ENCODE measurements at regions not wholly inside any gene's neighbourhood (a gene's known extent, or its start where the extent isn't known, plus 50 kb on each side); places are given as distances from the start of the nearest gene placed in this dataset.

- DNase-seq (no peak), ATAC-seq (replicated peaks in 1 of 4) (no peak)
- H3K9me3 Mint-ChIP-seq, result peaks cover 7 to 25% (median 14%) of the 10 kb centered on the region in 3 donors
- ChIA-PET POLR2A (no interaction called here), CTCF (no interaction called here)
- Histone ChIP-seq H3K27ac (ENCODE audit: low read length) (no peak overlapping the region), H3K4me1 (ENCODE audit: control insufficient read depth in 1 of 2, extremely low read depth in 1 of 2, insufficient read depth in 2 of 2, low read length in 2 of 2) (no peaks in the 10 kb centered on the region), H3K27me3 (replicated peaks in 1 of 2; ENCODE audit: control insufficient read depth in 2 of 2, extremely low read depth in 1 of 2, insufficient read depth in 2 of 2, low read length in 1 of 2) (no peaks in the 10 kb centered on the region), H3K9me3 (no peaks in the 10 kb centered on the region), H3K4me3 (ENCODE audit: control insufficient read depth in 1 of 2, extremely low read depth in 1 of 2, low read length in 1 of 2) (no peak overlapping the region), H3K36me3 (ENCODE audit: control insufficient read depth in 2 of 2, extremely low read depth in 1 of 2, insufficient read depth in 1 of 2, low read length in 1 of 2) (no peaks in the 10 kb centered on the region)
- H3K27me3 Mint-ChIP-seq, result no peaks in the 10 kb centered on the region
- H3K4me3 Mint-ChIP-seq, result no peak overlapping the region
- no peak overlapping the region for H3K27ac Mint-ChIP-seq
- no peaks in the 10 kb centered on the region for H3K4me1 Mint-ChIP-seq
- no peaks in the 10 kb centered on the region for H3K36me3 Mint-ChIP-seq
Measured at GRCh38 chr3:167188592-167188991, 191.5 kb downstream of the ZBBX start.

GRCh38 chr3:167187221-167187620, 192.9 kb downstream of the ZBBX start:
- Histone ChIP-seq H3K9me3 (no peaks in the 10 kb centered on the region), H3K36me3 (ENCODE audit: control insufficient read depth in 2 of 2, extremely low read depth in 1 of 2, insufficient read depth in 1 of 2, low read length in 1 of 2) (no peaks in the 10 kb centered on the region), H3K27ac (ENCODE audit: low read length) (no peak overlapping the region), H3K4me3 (ENCODE audit: control insufficient read depth in 1 of 2, extremely low read depth in 1 of 2, low read length in 1 of 2) (no peak overlapping the region), H3K4me1 (ENCODE audit: control insufficient read depth in 1 of 2, extremely low read depth in 1 of 2, insufficient read depth in 2 of 2, low read length in 2 of 2) (no peaks in the 10 kb centered on the region), H3K27me3 (replicated peaks in 1 of 2; ENCODE audit: control insufficient read depth in 2 of 2, extremely low read depth in 1 of 2, insufficient read depth in 2 of 2, low read length in 1 of 2) (no peaks in the 10 kb centered on the region)
- ATAC-seq (replicated peaks in 1 of 4), result no peak
- Mint-ChIP-seq H3K4me1 (no peaks in the 10 kb centered on the region), H3K27me3 (no peaks in the 10 kb centered on the region), H3K9me3 (peaks cover 4 to 13% (median 8%) of the 10 kb centered on the region in 3 donors), H3K27ac (no peak overlapping the region), H3K36me3 (no peaks in the 10 kb centered on the region), H3K4me3 (no peak overlapping the region)
- CTCF ChIA-PET, result interaction anchor here in 1 of 2 donors (0.6 kb wide), 1 partner anchor 14 kb away, joined by 5 read pairs; no protein-coding TSS in a partner anchor
- no peak for DNase-seq
- POLR2A ChIA-PET, result interaction anchor here in 1 of 2 donors (0.6 kb wide), 1 partner anchor 60 kb away, joined by 3 read pairs; no protein-coding TSS in a partner anchor
- no CpG with 5 or more reads among the region's 2 CpGs for WGBS (ENCODE audit: insufficient coverage)

GRCh38 chr3:167184511-167184910, 195.6 kb downstream of the ZBBX start:
- ChIA-PET POLR2A (no interaction called here), CTCF (no interaction called here)
- H3K4me1 Mint-ChIP-seq, result no peaks in the 10 kb centered on the region
- H3K9me3 Mint-ChIP-seq, result peaks cover 0 to 12% (median 7%) of the 10 kb centered on the region in 3 donors
- ATAC-seq (replicated peaks in 1 of 4) (no peak), DNase-seq (no peak)
- H3K4me3 Mint-ChIP-seq, result no peak overlapping the region
- H3K4me3 ChIP-seq (ENCODE audit: control insufficient read depth in 1 of 2, extremely low read depth in 1 of 2, low read length in 1 of 2), result no peak overlapping the region
- 80% methylated on average over 1 of the region's 3 CpGs for WGBS (ENCODE audit: insufficient coverage)
- H3K9me3 ChIP-seq, result no peaks in the 10 kb centered on the region
- no peak overlapping the region for H3K27ac Mint-ChIP-seq
- no peaks in the 10 kb centered on the region for H3K27me3 ChIP-seq (replicated peaks in 1 of 2; ENCODE audit: control insufficient read depth in 2 of 2, extremely low read depth in 1 of 2, insufficient read depth in 2 of 2, low read length in 1 of 2)
- H3K27me3 Mint-ChIP-seq, result no peaks in the 10 kb centered on the region
- no peaks in the 10 kb centered on the region for H3K4me1 ChIP-seq (ENCODE audit: control insufficient read depth in 1 of 2, extremely low read depth in 1 of 2, insufficient read depth in 2 of 2, low read length in 2 of 2)
- H3K36me3 Mint-ChIP-seq, result no peaks in the 10 kb centered on the region
- no peak overlapping the region for H3K27ac ChIP-seq (ENCODE audit: low read length)
- H3K36me3 ChIP-seq (ENCODE audit: control insufficient read depth in 2 of 2, extremely low read depth in 1 of 2, insufficient read depth in 1 of 2, low read length in 1 of 2), result no peaks in the 10 kb centered on the region

DNA sequence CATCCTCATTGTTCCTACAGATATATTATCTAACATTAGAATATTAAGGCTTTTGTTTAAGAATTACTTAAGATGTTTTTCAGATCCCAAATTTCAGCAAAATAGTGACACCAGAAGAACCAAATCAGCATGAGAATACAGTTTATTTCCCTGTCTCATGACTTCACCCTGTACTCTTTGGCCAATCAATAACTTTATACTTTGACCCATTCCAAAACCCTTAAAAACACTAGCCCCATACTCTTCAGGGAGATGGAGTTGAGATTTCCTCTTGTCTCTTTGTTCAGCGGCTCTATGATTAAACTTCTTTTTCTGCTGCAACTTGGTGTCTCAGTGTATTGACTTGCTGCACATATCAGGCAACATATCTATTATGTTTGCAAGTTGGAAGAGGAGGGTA, 207.7 kb downstream of the ZBBX start:
- no peak overlapping the region for H3K27ac ChIP-seq (ENCODE audit: low read length)
- no peaks in the 10 kb centered on the region for H3K9me3 ChIP-seq
- H3K9me3 Mint-ChIP-seq, result peaks cover 15 to 19% (median 17%) of the 10 kb centered on the region in 3 donors
- H3K4me1 ChIP-seq (ENCODE audit: control insufficient read depth in 1 of 2, extremely low read depth in 1 of 2, insufficient read depth in 2 of 2, low read length in 2 of 2), result no peaks in the 10 kb centered on the region
- no CpG with 5 or more reads among the region's 1 CpG for WGBS (ENCODE audit: insufficient coverage)
- H3K36me3 Mint-ChIP-seq, result no peaks in the 10 kb centered on the region
- no peak overlapping the region for H3K27ac Mint-ChIP-seq
- ChIA-PET POLR2A (no interaction called here), CTCF (no interaction called here)
- ATAC-seq (replicated peaks in 1 of 4) (no peak), DNase-seq (no peak)
- H3K4me3 ChIP-seq (ENCODE audit: control insufficient read depth in 1 of 2, extremely low read depth in 1 of 2, low read length in 1 of 2), result no peak overlapping the region
- H3K36me3 ChIP-seq (ENCODE audit: control insufficient read depth in 2 of 2, extremely low read depth in 1 of 2, insufficient read depth in 1 of 2, low read length in 1 of 2), result no peaks in the 10 kb centered on the region
- H3K4me3 Mint-ChIP-seq, result no peak overlapping the region
- no peaks in the 10 kb centered on the region for H3K4me1 Mint-ChIP-seq
- no peaks in the 10 kb centered on the region for H3K27me3 Mint-ChIP-seq
- H3K27me3 ChIP-seq (replicated peaks in 1 of 2; ENCODE audit: control insufficient read depth in 2 of 2, extremely low read depth in 1 of 2, insufficient read depth in 2 of 2, low read length in 1 of 2), result no peaks in the 10 kb centered on the region

DNA sequence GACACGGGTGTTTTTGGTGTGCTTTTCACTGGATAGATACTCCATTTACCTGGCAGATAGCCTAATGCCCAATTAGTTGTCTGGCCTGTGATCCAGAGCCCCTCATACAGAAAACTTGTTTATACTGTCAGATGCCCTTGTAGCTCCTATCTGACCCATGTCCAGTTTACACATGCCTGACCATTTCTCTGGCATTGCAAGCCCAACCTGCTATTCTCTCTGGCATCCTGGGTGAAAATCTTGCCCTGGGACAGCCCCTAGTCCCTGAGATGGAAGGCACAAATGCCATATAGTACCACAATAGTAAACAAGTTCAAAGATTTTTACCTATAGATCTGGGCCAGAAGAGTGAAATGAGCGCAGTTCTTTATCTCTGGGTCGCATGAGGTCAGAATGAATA, 212.6 kb downstream of the ZBBX start:
- no peaks in the 10 kb centered on the region for H3K9me3 ChIP-seq
- H3K4me3 Mint-ChIP-seq, result no peak overlapping the region
- H3K4me1 Mint-ChIP-seq, result no peaks in the 10 kb centered on the region
- no peaks in the 10 kb centered on the region for H3K27me3 ChIP-seq (replicated peaks in 1 of 2; ENCODE audit: control insufficient read depth in 2 of 2, extremely low read depth in 1 of 2, insufficient read depth in 2 of 2, low read length in 1 of 2)
- no peak overlapping the region for H3K4me3 ChIP-seq (ENCODE audit: control insufficient read depth in 1 of 2, extremely low read depth in 1 of 2, low read length in 1 of 2)
- H3K4me1 ChIP-seq (ENCODE audit: control insufficient read depth in 1 of 2, extremely low read depth in 1 of 2, insufficient read depth in 2 of 2, low read length in 2 of 2), result no peaks in the 10 kb centered on the region
- POLR2A ChIA-PET, result no interaction called here
- no peaks in the 10 kb centered on the region for H3K36me3 Mint-ChIP-seq
- ATAC-seq (replicated peaks in 1 of 4), result no peak
- DNase-seq, result no peak
- H3K9me3 Mint-ChIP-seq, result peaks cover 0 to 14% (median 4%) of the 10 kb centered on the region in 3 donors
- no peak overlapping the region for H3K27ac Mint-ChIP-seq
- WGBS (ENCODE audit: insufficient coverage), result 67% methylated on average over 1 of the region's 3 CpGs
- CTCF ChIA-PET, result no interaction called here
- no peak overlapping the region for H3K27ac ChIP-seq (ENCODE audit: low read length)
- H3K27me3 Mint-ChIP-seq, result no peaks in the 10 kb centered on the region
- no peaks in the 10 kb centered on the region for H3K36me3 ChIP-seq (ENCODE audit: control insufficient read depth in 2 of 2, extremely low read depth in 1 of 2, insufficient read depth in 1 of 2, low read length in 1 of 2)

DNA sequence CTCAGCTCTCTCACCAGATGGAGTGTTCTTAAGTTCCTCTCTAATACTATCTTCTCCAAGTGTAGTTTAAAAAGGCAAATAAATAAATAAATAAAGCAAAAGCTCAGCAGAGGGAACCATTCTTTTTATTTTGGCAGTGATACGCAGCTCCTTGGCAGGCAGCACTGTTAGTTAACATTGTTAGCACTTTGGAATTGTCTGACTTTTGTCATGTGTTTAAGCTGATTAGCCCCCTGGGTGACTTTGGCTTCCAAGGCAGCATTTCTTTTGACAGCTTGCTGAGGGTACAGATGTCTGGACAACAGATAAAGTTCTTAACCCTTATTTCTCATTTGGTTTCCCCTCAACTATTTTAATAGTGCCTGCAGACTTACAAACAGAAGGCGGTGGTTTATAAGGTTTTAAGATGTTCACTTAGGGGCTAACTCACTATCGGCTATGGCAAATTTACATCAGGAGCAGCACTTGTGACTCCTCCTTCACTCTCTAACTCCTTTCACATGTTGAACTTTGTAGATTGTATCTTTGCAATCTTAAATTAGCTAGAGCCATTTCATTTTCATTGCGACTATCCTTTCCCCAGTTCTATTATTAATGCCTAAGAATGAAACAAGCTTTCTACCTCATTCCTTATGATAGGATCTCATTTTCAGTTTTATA, 213.4 kb downstream of the ZBBX start:
- Mint-ChIP-seq H3K4me3 (no peak overlapping the region), H3K4me1 (no peaks in the 10 kb centered on the region), H3K27me3 (no peaks in the 10 kb centered on the region), H3K9me3 (peaks cover 0 to 14% (median 2%) of the 10 kb centered on the region in 3 donors), H3K36me3 (no peaks in the 10 kb centered on the region), H3K27ac (no peak overlapping the region)
- Histone ChIP-seq H3K36me3 (ENCODE audit: control insufficient read depth in 2 of 2, extremely low read depth in 1 of 2, insufficient read depth in 1 of 2, low read length in 1 of 2) (no peaks in the 10 kb centered on the region), H3K27ac (ENCODE audit: low read length) (no peak overlapping the region), H3K4me3 (ENCODE audit: control insufficient read depth in 1 of 2, extremely low read depth in 1 of 2, low read length in 1 of 2) (no peak overlapping the region), H3K4me1 (ENCODE audit: control insufficient read depth in 1 of 2, extremely low read depth in 1 of 2, insufficient read depth in 2 of 2, low read length in 2 of 2) (no peaks in the 10 kb centered on the region), H3K27me3 (replicated peaks in 1 of 2; ENCODE audit: control insufficient read depth in 2 of 2, extremely low read depth in 1 of 2, insufficient read depth in 2 of 2, low read length in 1 of 2) (no peaks in the 10 kb centered on the region), H3K9me3 (no peaks in the 10 kb centered on the region)
- CTCF ChIA-PET, result no interaction called here
- WGBS (ENCODE audit: insufficient coverage), result 75% methylated on average over 1 of the region's 4 CpGs
- DNase-seq (no peak), ATAC-seq (replicated peaks in 1 of 4) (no peak)
- POLR2A ChIA-PET, result interaction anchor here in 1 of 2 donors (0.5 kb wide), 1 partner anchor 861 kb away, joined by 3 read pairs; no protein-coding TSS in a partner anchor

- no peak overlapping the region for H3K4me3 ChIP-seq (ENCODE audit: control insufficient read depth in 1 of 2, extremely low read depth in 1 of 2, low read length in 1 of 2)
- Mint-ChIP-seq H3K4me1 (no peaks in the 10 kb centered on the region), H3K9me3 (peaks cover 0 to 14% (median 0%) of the 10 kb centered on the region in 3 donors), H3K4me3 (no peak overlapping the region), H3K27me3 (no peaks in the 10 kb centered on the region), H3K36me3 (no peaks in the 10 kb centered on the region), H3K27ac (no peak overlapping the region)
- DNase-seq (no peak), ATAC-seq (replicated peaks in 1 of 4) (no peak)
- no peak overlapping the region for H3K27ac ChIP-seq (ENCODE audit: low read length)
- no peaks in the 10 kb centered on the region for H3K4me1 ChIP-seq (ENCODE audit: control insufficient read depth in 1 of 2, extremely low read depth in 1 of 2, insufficient read depth in 2 of 2, low read length in 2 of 2)
- no peaks in the 10 kb centered on the region for H3K9me3 ChIP-seq
- ChIA-PET CTCF (no interaction called here), POLR2A (interaction anchor here in 1 of 2 donors (0.5 kb wide), 1 partner anchor 861 kb away, joined by 3 read pairs; no protein-coding TSS in a partner anchor)
- H3K27me3 ChIP-seq (replicated peaks in 1 of 2; ENCODE audit: control insufficient read depth in 2 of 2, extremely low read depth in 1 of 2, insufficient read depth in 2 of 2, low read length in 1 of 2), result no peaks in the 10 kb centered on the region
- H3K36me3 ChIP-seq (ENCODE audit: control insufficient read depth in 2 of 2, extremely low read depth in 1 of 2, insufficient read depth in 1 of 2, low read length in 1 of 2), result no peaks in the 10 kb centered on the region
Measured at GRCh38 chr3:167166012-167166411, 214.1 kb downstream of the ZBBX start.
